ENCODE measurements at regions not wholly inside any gene's neighbourhood (a gene's known extent, or its start where the extent isn't known, plus 50 kb on each side); places are given as distances from the start of the nearest gene placed in this dataset.

- DNase-seq: no peak
- H3K27ac ChIP-seq (ENCODE audit: low read depth in 2 of 2, low read length in 1 of 2): no peak overlapping the region
- H3K79me2 ChIP-seq (ENCODE audit: insufficient read depth): no peaks in the 10 kb centered on the region
- no peaks in the 10 kb centered on the region; the same call in 1 of the 2 replicates for H3K27me3 ChIP-seq (ENCODE audit: insufficient read depth)
- 4% methylated on average over 5 of the region's 5 CpGs for WGBS (ENCODE audit: low lambda C conversion rate)
- no peak overlapping the region for H3K9ac ChIP-seq
- no peaks in the 10 kb centered on the region for H4K20me1 ChIP-seq (ENCODE audit: insufficient read depth)
- TF ChIP-seq SMC3 (IDR thresholded peaks at IDR 0.05; ENCODE audit: low read depth, low read length): peak; percentile 25; the same call in 1 of the 2 replicates
- TF ChIP-seq RAD21 (IDR thresholded peaks at IDR 0.05; ENCODE audit: low read length): peak; percentile 30; the same call in 1 of the 2 replicates
- TF ChIP-seq, protein P1, sequence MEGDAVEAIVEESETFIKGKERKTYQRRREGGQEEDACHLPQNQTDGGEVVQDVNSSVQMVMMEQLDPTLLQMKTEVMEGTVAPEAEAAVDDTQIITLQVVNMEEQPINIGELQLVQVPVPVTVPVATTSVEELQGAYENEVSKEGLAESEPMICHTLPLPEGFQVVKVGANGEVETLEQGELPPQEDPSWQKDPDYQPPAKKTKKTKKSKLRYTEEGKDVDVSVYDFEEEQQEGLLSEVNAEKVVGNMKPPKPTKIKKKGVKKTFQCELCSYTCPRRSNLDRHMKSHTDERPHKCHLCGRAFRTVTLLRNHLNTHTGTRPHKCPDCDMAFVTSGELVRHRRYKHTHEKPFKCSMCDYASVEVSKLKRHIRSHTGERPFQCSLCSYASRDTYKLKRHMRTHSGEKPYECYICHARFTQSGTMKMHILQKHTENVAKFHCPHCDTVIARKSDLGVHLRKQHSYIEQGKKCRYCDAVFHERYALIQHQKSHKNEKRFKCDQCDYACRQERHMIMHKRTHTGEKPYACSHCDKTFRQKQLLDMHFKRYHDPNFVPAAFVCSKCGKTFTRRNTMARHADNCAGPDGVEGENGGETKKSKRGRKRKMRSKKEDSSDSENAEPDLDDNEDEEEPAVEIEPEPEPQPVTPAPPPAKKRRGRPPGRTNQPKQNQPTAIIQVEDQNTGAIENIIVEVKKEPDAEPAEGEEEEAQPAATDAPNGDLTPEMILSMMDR (IDR thresholded peaks at IDR 0.05): peak; percentile 71
- TF ChIP-seq, protein P2, sequence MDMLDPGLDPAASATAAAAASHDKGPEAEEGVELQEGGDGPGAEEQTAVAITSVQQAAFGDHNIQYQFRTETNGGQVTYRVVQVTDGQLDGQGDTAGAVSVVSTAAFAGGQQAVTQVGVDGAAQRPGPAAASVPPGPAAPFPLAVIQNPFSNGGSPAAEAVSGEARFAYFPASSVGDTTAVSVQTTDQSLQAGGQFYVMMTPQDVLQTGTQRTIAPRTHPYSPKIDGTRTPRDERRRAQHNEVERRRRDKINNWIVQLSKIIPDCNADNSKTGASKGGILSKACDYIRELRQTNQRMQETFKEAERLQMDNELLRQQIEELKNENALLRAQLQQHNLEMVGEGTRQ (IDR thresholded peaks at IDR 0.05; ENCODE audit: borderline replicate concordance, low read depth, low read length): no peak
- TF ChIP-seq YY1 (IDR thresholded peaks at IDR 0.05; ENCODE audit: low read depth): no peak
- no peak for TF ChIP-seq RCOR1 (IDR thresholded peaks at IDR 0.05; ENCODE audit: low read length)
- TF ChIP-seq, protein P3, sequence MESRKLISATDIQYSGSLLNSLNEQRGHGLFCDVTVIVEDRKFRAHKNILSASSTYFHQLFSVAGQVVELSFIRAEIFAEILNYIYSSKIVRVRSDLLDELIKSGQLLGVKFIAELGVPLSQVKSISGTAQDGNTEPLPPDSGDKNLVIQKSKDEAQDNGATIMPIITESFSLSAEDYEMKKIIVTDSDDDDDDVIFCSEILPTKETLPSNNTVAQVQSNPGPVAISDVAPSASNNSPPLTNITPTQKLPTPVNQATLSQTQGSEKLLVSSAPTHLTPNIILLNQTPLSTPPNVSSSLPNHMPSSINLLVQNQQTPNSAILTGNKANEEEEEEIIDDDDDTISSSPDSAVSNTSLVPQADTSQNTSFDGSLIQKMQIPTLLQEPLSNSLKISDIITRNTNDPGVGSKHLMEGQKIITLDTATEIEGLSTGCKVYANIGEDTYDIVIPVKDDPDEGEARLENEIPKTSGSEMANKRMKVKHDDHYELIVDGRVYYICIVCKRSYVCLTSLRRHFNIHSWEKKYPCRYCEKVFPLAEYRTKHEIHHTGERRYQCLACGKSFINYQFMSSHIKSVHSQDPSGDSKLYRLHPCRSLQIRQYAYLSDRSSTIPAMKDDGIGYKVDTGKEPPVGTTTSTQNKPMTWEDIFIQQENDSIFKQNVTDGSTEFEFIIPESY (IDR thresholded peaks at IDR 0.05; ENCODE audit: borderline replicate concordance, low read depth): no peak
- H3K4me3 ChIP-seq (ENCODE audit: low read depth in 2 of 2, low read length in 1 of 2): no peak overlapping the region
- ChIA-PET POLR2A (no interaction called here), CTCF (interaction anchor here (0.9 to 1.8 kb wide), 3 partner anchors 68 to 632 kb away, joined by 3 to 13 read pairs (median 3); no protein-coding TSS in a partner anchor)
- no peak overlapping the region for H3K4me2 ChIP-seq
- no peaks in the 10 kb centered on the region for H3K9me2 ChIP-seq
- H3K9me3 ChIP-seq: no peaks in the 10 kb centered on the region
- no peak overlapping the region for H2AFZ ChIP-seq (ENCODE audit: low read depth)
- no peaks in the 10 kb centered on the region for H3K4me1 ChIP-seq (ENCODE audit: control insufficient read depth in 1 of 2, insufficient read depth in 2 of 2, low read depth in 1 of 2, low read length in 1 of 2)
- no peaks in the 10 kb centered on the region for H3K36me3 ChIP-seq (replicated peaks in 1 of 2; ENCODE audit: control insufficient read depth in 1 of 2, insufficient read depth in 2 of 2, low read length in 1 of 2)
- H3F3A ChIP-seq (replicated peaks; ENCODE audit: insufficient read depth): no peaks in the 10 kb centered on the region
Observed at GRCh38 chr21:14862794-14863720, 201.7 kb downstream of the NRIP1 start.

GRCh38 chr21:14858311-14858710 lies 206.5 kb downstream of the NRIP1 start:
- Histone ChIP-seq H3K79me2 (ENCODE audit: insufficient read depth) (no peaks in the 10 kb centered on the region), H3F3A (replicated peaks; ENCODE audit: insufficient read depth) (no peaks in the 10 kb centered on the region), H3K27ac (ENCODE audit: low read depth in 2 of 2, low read length in 1 of 2) (no peak overlapping the region), H4K20me1 (ENCODE audit: insufficient read depth) (no peaks in the 10 kb centered on the region), H3K4me2 (no peak overlapping the region), H2AFZ (ENCODE audit: low read depth) (no peak overlapping the region), H3K4me3 (ENCODE audit: low read depth in 2 of 2, low read length in 1 of 2) (no peak overlapping the region), H3K36me3 (replicated peaks in 1 of 2; ENCODE audit: control insufficient read depth in 1 of 2, insufficient read depth in 2 of 2, low read length in 1 of 2) (no peaks in the 10 kb centered on the region), H3K9me2 (no peaks in the 10 kb centered on the region), H3K27me3 (ENCODE audit: insufficient read depth) (no peaks in the 10 kb centered on the region), H3K4me1 (ENCODE audit: control insufficient read depth in 1 of 2, insufficient read depth in 2 of 2, low read depth in 1 of 2, low read length in 1 of 2) (no peaks in the 10 kb centered on the region), H3K9ac (no peak overlapping the region), H3K9me3 (no peaks in the 10 kb centered on the region)
- DNase-seq: no peak
- ChIA-PET CTCF (interaction anchor here (0.7 kb wide), 1 partner anchor 8 kb away, joined by 3 read pairs; no protein-coding TSS in a partner anchor), POLR2A (no interaction called here)
- 3% methylated on average over 2 of the region's 2 CpGs for WGBS (ENCODE audit: low lambda C conversion rate)
- TF ChIP-seq NFIC (IDR thresholded peaks at IDR 0.05; ENCODE audit: borderline replicate concordance) (no peak), RXRA (IDR thresholded peaks at IDR 0.05; ENCODE audit: borderline replicate concordance, low read depth) (no peak), FOSL2 (IDR thresholded peaks at IDR 0.05; ENCODE audit: borderline replicate concordance, low read depth) (no peak), IRF3 (IDR thresholded peaks at IDR 0.05; ENCODE audit: low read depth, low read length) (no peak), TCF12 (IDR thresholded peaks at IDR 0.05) (no peak), RAD21 (IDR thresholded peaks at IDR 0.05; ENCODE audit: low read length) (no peak), POLR2AphosphoS5 (IDR thresholded peaks at IDR 0.05; ENCODE audit: low read depth, low read length) (no peak), ELF1 (IDR thresholded peaks at IDR 0.05) (no peak), CHD2 (IDR thresholded peaks at IDR 0.05; ENCODE audit: low read length, partially characterized antibody) (no peak), USF1 (IDR thresholded peaks at IDR 0.05; ENCODE audit: borderline replicate concordance, low read depth) (no peak), EZH2phosphoT487 (IDR thresholded peaks at IDR 0.05; ENCODE audit: borderline replicate concordance, low read depth) (no peak)

Data from SK-N-SH (cell line).